ENCODE measurements at regions not wholly inside any gene's neighbourhood (a gene's known extent, or its start where the extent isn't known, plus 50 kb on each side); places are given as distances from the start of the nearest gene placed in this dataset.

DNA sequence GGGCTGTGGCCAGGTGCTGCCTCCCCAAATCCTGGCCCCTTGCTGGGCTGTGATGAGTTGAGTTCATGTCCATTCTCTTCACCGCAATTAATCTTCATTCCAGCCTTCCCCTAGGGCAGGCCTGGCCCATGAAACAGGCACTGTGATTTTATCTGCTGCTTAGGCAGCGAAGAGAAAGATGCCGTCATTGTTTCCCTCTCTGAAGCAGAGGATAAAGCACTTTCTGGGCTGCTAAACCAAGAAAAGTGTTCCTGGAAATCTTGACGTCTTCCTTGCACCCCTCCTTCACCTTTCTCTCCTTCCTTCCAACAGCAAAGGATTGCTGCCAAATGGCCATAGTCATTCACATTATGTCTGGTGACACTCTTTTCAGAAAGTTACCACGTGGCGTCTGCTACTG, 265.9 kb downstream of the ZEB1 start:
- TF ChIP-seq, protein P1, sequence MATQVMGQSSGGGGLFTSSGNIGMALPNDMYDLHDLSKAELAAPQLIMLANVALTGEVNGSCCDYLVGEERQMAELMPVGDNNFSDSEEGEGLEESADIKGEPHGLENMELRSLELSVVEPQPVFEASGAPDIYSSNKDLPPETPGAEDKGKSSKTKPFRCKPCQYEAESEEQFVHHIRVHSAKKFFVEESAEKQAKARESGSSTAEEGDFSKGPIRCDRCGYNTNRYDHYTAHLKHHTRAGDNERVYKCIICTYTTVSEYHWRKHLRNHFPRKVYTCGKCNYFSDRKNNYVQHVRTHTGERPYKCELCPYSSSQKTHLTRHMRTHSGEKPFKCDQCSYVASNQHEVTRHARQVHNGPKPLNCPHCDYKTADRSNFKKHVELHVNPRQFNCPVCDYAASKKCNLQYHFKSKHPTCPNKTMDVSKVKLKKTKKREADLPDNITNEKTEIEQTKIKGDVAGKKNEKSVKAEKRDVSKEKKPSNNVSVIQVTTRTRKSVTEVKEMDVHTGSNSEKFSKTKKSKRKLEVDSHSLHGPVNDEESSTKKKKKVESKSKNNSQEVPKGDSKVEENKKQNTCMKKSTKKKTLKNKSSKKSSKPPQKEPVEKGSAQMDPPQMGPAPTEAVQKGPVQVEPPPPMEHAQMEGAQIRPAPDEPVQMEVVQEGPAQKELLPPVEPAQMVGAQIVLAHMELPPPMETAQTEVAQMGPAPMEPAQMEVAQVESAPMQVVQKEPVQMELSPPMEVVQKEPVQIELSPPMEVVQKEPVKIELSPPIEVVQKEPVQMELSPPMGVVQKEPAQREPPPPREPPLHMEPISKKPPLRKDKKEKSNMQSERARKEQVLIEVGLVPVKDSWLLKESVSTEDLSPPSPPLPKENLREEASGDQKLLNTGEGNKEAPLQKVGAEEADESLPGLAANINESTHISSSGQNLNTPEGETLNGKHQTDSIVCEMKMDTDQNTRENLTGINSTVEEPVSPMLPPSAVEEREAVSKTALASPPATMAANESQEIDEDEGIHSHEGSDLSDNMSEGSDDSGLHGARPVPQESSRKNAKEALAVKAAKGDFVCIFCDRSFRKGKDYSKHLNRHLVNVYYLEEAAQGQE (IDR thresholded peaks at IDR 0.05; ENCODE audit: insufficient read depth in 1 of 2, low read depth in 2 of 2, low read length in 2 of 2): no peak
- TF ChIP-seq POLR2AphosphoS5 (IDR thresholded peaks at IDR 0.05; ENCODE audit: low read depth, low read length): no peak
- TF ChIP-seq SIN3A (IDR thresholded peaks at IDR 0.05; ENCODE audit: borderline replicate concordance, insufficient read depth, low read length): no peak
- no peak for TF ChIP-seq TAF1 (IDR thresholded peaks at IDR 0.05; ENCODE audit: borderline replicate concordance, insufficient read depth, low read length)
- TF ChIP-seq FOXP2 (optimal IDR thresholded peaks at IDR 0.05; ENCODE audit: borderline replicate concordance, extremely low read depth, extremely low read length, insufficient read depth): no peak

GRCh38 chr10:31584098-31584631, 265.1 kb downstream of the ZEB1 start:
- TF ChIP-seq SIN3A (IDR thresholded peaks at IDR 0.05; ENCODE audit: borderline replicate concordance, insufficient read depth, low read length): no peak
- no peak for TF ChIP-seq FOXP2 (optimal IDR thresholded peaks at IDR 0.05; ENCODE audit: borderline replicate concordance, extremely low read depth, extremely low read length, insufficient read depth)
- TF ChIP-seq, protein P1 (IDR thresholded peaks at IDR 0.05; ENCODE audit: insufficient read depth in 1 of 2, low read depth in 2 of 2, low read length in 2 of 2): no peak
- TF ChIP-seq TAF1 (IDR thresholded peaks at IDR 0.05; ENCODE audit: borderline replicate concordance, insufficient read depth, low read length): no peak
- TF ChIP-seq POLR2AphosphoS5 (IDR thresholded peaks at IDR 0.05; ENCODE audit: low read depth, low read length): no peak

DNA sequence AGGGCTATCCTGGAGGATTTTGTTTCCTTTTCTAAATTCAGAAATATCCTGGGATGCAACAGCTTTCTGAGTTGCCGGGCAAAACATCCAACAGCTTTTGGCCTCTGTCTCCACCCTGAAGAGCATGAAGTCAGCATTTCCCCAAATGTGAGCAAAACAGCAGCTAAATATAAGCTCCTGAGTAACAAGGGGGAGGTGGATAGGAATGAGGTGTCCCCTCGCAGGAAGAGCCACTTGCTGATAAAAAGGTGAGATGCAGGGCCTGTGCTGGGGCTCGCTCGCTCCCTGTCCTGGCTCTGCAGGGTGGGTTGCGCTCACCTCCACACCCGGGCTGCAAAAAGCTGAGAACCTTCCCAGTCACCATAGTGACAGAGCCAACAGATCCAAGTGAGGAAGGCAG, 264.3 kb downstream of the ZEB1 start:
- TF ChIP-seq SIN3A (IDR thresholded peaks at IDR 0.05; ENCODE audit: borderline replicate concordance, insufficient read depth, low read length): no peak
- TF ChIP-seq POLR2AphosphoS5 (IDR thresholded peaks at IDR 0.05; ENCODE audit: low read depth, low read length): no peak
- TF ChIP-seq TAF1 (IDR thresholded peaks at IDR 0.05; ENCODE audit: borderline replicate concordance, insufficient read depth, low read length): no peak
- TF ChIP-seq, protein P1 (IDR thresholded peaks at IDR 0.05; ENCODE audit: insufficient read depth in 1 of 2, low read depth in 2 of 2, low read length in 2 of 2): no peak
- TF ChIP-seq FOXP2 (optimal IDR thresholded peaks at IDR 0.05; ENCODE audit: borderline replicate concordance, extremely low read depth, extremely low read length, insufficient read depth): no peak

GRCh38 chr10:31582365-31583052, 263.5 kb downstream of the ZEB1 start:
- TF ChIP-seq FOXP2 (optimal IDR thresholded peaks at IDR 0.05; ENCODE audit: borderline replicate concordance, extremely low read depth, extremely low read length, insufficient read depth) (no peak), POLR2AphosphoS5 (IDR thresholded peaks at IDR 0.05; ENCODE audit: low read depth, low read length) (no peak), SIN3A (IDR thresholded peaks at IDR 0.05; ENCODE audit: borderline replicate concordance, insufficient read depth, low read length) (no peak), TAF1 (IDR thresholded peaks at IDR 0.05; ENCODE audit: borderline replicate concordance, insufficient read depth, low read length) (no peak)
- TF ChIP-seq, protein P1 (IDR thresholded peaks at IDR 0.05; ENCODE audit: insufficient read depth in 1 of 2, low read depth in 2 of 2, low read length in 2 of 2): no peak

Data from PFSK-1 (cell line).